DMS 273 (cell line): ENCODE measurements at regions not wholly inside any gene's neighbourhood (a gene's known extent, or its start where the extent isn't known, plus 50 kb on each side); places are given as distances from the start of the nearest gene placed in this dataset.

Experiments used
- DNase-seq: peaks from one replicate; lab custom pipeline; 2025; ENCODE audit not compliant: unreplicated experiment; lab: John Stamatoyannopoulos, UW

DNA sequence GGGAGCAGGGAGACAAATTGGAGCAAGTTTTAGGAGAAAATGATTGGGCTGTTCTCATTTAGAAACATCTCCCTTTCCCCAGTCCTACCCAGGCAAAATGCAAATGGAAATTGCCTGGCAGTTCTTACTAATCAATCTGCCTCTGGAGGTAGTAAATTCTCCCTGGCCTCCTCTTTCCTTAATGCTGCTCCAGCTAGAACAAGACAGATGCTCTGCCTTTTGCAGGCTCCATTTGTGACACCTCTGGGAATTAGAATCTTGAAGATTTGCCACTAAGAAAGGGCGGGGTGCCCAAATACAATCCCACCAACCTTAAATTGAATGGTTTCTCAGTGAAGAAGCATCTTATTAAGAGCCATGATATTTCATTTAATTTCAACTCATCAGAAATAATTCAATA, 377.7 kb upstream of the CDH11 start:
- no peak for DNase-seq

GRCh38 chr16:65497571-65497970, 375.7 kb upstream of the CDH11 start:
- DNase-seq: no peak

GRCh38 chr16:65495106-65495505, 373.2 kb upstream of the CDH11 start:
- no peak for DNase-seq

- DNase-seq: no peak
Observed at GRCh38 chr16:65494609-65495008, 372.7 kb upstream of the CDH11 start.

DNA sequence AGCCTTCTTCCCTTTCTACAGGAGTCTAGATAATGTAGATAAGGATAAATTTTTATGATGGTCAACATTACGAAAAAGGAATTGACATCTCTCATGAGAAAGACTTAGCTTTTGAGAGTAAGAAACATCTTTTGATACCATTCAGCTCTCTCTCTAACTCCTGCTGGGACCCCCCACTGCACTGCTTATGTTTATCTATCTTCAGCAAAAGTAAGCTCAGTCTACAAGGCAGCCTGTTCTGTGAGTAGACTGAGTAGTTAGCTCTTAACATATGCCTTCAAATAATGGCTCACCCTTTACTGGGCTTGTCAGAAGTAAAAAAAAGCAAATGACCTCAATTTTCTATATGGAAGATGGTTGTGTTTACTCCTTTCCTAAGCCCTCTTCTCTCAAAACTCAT, 372.2 kb upstream of the CDH11 start:
- no peak for DNase-seq

GRCh38 chr16:65490286-65490685, 368.4 kb upstream of the CDH11 start:
- DNase-seq: no peak

GRCh38 chr16:65489531-65490023, 367.7 kb upstream of the CDH11 start:
- DNase-seq: no peak

- no peak for DNase-seq
Observed at GRCh38 chr16:65487231-65487630, 365.4 kb upstream of the CDH11 start.

DNA sequence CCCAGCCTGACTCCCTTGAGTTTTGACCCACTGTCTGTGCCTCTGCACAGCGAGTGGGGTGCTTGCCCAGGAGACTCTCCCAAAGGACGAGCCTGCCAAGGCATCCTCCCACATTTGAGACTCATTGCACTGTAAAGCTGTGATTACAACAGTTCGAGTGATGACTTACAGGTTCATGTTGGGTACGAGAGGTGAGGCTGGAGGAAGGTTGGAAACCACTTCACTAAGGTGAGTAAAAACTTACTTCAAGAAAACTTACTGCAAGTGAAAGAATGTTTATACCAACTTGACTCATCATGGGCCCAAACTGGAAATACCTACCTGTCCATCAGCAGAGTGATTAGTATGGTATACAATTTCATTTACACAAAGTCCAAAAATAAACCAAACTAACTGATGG, 360.1 kb upstream of the CDH11 start:
- no peak for DNase-seq

GRCh38 chr16:65480281-65481091, 358.6 kb upstream of the CDH11 start:
- DNase-seq: no peak

DNA sequence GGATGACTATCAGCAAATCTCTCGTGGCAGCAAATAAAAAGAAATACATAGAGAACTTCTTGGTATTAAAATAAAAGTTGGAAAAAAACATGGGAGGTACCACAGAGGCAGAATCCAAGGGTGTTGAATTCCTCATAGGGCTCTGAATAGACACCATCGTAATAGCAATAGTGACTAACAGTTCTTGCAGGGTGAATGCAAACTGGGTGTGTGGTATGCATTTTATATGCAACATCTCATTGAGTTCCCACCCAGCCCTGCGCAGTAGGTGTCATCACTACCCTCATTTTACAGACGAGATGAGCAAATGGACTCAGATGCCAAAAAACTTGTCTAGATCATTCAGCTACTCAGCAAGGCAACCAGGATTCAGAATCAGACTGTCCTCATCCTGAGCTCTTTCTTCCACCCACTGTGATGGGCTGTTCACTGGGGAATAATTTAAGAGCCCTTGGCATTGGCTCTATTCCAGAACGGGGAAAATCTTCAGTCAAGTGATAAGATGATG, 354.6 kb upstream of the CDH11 start:
- DNase-seq: no peak

- no peak for DNase-seq
Observed at GRCh38 chr16:65473699-65474098, 351.8 kb upstream of the CDH11 start.

- DNase-seq: no peak
Observed at GRCh38 chr16:65469116-65469515, 347.3 kb upstream of the CDH11 start.

GRCh38 chr16:65468133-65468532, 346.3 kb upstream of the CDH11 start:
- no peak for DNase-seq

GRCh38 chr16:65463652-65464260, 341.9 kb upstream of the CDH11 start:
- DNase-seq: no peak

DNA sequence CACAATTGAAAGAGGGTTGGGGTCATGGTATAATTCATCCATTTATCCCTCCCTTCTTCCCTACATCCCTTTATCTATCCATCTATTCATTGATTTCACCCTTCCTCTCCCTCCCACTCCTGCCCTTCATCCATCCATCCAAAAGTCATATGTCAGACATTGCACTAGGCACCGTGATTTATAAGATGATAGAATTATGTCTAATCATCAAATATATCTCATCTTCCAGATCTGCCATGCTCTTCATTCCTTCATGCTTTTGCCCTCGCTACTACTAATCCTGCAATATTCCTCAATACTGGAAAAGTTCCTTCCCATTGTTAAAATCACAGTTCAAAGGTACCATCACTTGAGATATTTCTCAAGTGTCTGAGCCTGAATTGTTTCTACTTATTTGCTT, 335.2 kb upstream of the CDH11 start:
- DNase-seq: no peak

DNA sequence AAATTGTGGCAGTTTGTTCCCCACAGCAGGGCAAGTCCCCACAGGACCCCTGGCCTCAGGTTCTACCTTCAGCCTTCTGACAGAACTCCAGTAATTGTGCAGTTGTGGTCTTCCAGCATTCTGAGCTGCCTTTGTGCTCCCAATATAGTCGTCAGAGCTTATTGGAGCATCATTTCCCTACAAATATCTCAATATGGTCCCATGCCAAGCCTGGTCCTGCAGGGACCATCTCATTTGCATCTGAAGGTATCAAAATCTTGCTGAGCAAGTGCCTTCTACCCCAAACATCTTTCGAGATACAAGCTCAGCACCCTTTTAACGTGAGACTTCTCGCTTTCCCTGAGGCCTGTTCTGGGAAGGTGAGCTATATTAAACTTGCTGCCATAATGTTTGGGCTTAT, 333.9 kb upstream of the CDH11 start:
- DNase-seq: no peak

- DNase-seq: no peak
Observed at GRCh38 chr16:65453646-65454045, 331.8 kb upstream of the CDH11 start.

DNA sequence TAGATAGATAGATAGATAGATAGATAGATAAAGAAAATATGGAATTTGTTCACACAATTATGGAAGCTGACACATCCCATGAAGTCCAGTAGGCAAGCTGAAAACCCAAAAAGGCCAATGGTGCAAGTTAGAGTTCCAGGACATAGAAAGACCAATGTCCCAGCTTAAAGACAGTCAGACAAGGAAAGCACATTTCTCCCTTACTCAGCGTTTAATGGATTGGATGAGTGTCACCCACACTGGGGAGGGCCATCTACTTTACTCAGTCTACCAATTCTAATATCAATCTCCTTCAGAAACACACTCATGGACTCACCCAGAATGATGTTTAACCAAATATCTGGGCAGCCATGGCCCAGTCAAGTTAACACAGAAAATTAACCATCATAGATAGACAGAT, 327.7 kb upstream of the CDH11 start:
- no peak for DNase-seq

GRCh38 chr16:65446427-65446826, 324.6 kb upstream of the CDH11 start:
- DNase-seq: no peak

DNA sequence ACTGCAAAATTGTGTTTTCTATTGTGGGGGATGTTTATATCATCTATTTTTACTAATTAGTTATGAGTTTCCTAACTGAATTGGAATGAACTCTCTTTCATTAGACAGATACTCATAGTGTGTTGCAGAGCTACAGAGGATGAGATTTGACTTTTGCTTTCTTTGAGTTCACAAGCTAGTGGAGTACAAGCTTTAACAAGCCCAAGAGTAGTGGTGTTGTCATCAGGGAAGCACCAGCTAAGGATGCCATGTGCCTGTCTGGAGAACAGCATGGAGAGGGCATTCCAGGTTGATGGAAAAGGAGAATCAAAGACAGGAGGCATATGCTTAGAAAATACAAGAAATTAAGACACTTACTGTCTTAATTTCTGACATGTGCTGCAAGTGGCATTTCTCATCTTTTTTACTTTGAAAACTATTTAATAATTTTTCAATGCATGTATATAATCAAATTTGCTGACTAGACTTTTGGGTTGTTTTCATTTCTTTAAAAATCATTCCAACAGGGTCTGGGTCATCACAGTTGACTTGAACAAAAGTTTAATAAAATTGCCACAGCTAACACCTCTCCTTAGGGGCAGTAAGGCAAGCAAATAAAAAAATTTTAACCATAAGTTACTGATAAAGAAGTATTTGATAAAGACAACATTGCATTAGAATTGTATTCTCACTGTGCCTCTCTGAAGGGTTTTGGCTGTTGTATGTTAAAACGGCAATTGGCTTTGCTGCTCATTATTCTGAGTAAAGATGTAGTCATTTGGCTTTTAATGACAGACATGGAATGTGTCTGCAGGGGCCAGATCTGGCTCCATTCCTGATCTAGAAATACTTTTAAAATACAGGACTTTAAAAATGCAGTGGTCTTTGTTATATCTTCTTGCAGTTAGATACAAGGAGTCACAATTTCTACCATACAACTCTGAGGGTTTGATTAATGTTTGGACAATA, 323.7 kb upstream of the CDH11 start:
- no peak for DNase-seq
